ENCODE measurements at regions not wholly inside any gene's neighbourhood (a gene's known extent, or its start where the extent isn't known, plus 50 kb on each side); places are given as distances from the start of the nearest gene placed in this dataset.

DNA sequence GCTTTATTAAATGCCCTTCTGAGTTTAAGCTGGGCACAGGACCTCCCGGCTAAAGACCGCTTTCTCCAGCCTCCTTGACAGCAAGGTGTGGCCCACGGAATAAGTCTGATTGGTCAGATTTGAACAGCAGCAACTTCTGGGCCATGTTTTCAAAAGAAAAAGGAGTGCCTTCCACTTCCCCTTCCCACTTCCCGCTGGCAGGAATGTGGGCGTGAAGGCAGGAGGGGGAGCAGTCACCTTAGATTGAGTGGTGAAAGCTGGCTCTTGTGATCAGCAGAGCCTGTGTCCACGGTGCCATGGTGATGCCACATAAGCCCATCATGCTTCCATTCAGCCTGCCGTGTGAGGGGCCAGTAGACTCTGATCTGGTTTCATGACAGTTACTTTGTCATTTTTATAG is 136.6 kb upstream of the GLI2 start:
- TF ChIP-seq, protein P1, sequence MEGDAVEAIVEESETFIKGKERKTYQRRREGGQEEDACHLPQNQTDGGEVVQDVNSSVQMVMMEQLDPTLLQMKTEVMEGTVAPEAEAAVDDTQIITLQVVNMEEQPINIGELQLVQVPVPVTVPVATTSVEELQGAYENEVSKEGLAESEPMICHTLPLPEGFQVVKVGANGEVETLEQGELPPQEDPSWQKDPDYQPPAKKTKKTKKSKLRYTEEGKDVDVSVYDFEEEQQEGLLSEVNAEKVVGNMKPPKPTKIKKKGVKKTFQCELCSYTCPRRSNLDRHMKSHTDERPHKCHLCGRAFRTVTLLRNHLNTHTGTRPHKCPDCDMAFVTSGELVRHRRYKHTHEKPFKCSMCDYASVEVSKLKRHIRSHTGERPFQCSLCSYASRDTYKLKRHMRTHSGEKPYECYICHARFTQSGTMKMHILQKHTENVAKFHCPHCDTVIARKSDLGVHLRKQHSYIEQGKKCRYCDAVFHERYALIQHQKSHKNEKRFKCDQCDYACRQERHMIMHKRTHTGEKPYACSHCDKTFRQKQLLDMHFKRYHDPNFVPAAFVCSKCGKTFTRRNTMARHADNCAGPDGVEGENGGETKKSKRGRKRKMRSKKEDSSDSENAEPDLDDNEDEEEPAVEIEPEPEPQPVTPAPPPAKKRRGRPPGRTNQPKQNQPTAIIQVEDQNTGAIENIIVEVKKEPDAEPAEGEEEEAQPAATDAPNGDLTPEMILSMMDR (IDR thresholded peaks at IDR 0.05; ENCODE audit: insufficient read depth, low read depth, low read length) = no peak
- no peak for TF ChIP-seq EZH2 (IDR thresholded peaks at IDR 0.05; ENCODE audit: insufficient read depth, low read length)

Data from astrocyte (in vitro differentiated cells and primary cell).